SK-N-SH (cell line): ENCODE measurements at regions not wholly inside any gene's neighbourhood (a gene's known extent, or its start where the extent isn't known, plus 50 kb on each side); places are given as distances from the start of the nearest gene placed in this dataset.

Source experiments
- CTCF ChIA-PET: fragments of 300-600, 350-600 bp; formaldehyde crosslinking; extraction: SDS; loops from one replicate; lab custom pipeline; 2021; lab: Yijun Ruan, JAX
- POLR2A ChIA-PET: fragments of 350-600 bp; sonication (Branson Sonifier 250); formaldehyde crosslinking; extraction: SDS; loops from one replicate; lab custom pipeline; 2020; ENCODE audit warnings: antibody characterized with exemption, inconsistent platforms; lab: Yijun Ruan, JAX
- DNase-seq: peaks from one replicate; pipeline ENCODE4 v3.0.0; 2012
- H2AFZ ChIP-seq: fragments of 200-600 bp; sonication (generic); 2 replicates; pipeline ENCODE4 v1.8.1; 2016; ENCODE audit warnings: antibody characterized with exemption, mild to moderate bottlenecking, low read depth
- H3F3A ChIP-seq: fragments of 200-600 bp; sonication (generic); replicated peaks from 2 replicates; pipeline ENCODE3; 2016; ENCODE audit warnings: antibody characterized with exemption, mild to moderate bottlenecking; ENCODE audit not compliant: insufficient read depth
- H3K27ac ChIP-seq, 2 experiments: fragments of 200-500 bp in 1 of 2; fragments of 200-600 bp in 1 of 2; sonication (Bioruptor generic) in 1 of 2; sonication (generic), shearing (Covaris generic) in 1 of 2; 2 replicates each; pipeline versions ENCODE4 v1.5.1 to v1.6.1; 2014 to 2016; ENCODE audit warnings: low read depth in 2 of 2, inconsistent platforms in 1 of 2, low read length in 1 of 2, mild to moderate bottlenecking in 1 of 2, mixed read lengths in 1 of 2
- H3K27me3 ChIP-seq: fragments of 200-600 bp; sonication (generic), shearing (Covaris generic); 2 replicates; pipeline ENCODE4 v1.6.1; 2016; ENCODE audit warnings: mixed run types; ENCODE audit not compliant: insufficient read depth
- H3K36me3 ChIP-seq, 2 experiments: fragments of 200-500 bp in 1 of 2; fragments of 200-600 bp in 1 of 2; sonication (Bioruptor generic) in 1 of 2; sonication (generic) in 1 of 2; replicated peaks in 1 of 2; 2 replicates each; pipeline versions ENCODE3 to v1.5.1; 2014 to 2016; ENCODE audit warnings: low read length in 1 of 2, mild to moderate bottlenecking in 1 of 2; ENCODE audit not compliant: insufficient read depth in 2 of 2, control insufficient read depth in 1 of 2
- H3K4me1 ChIP-seq, 2 experiments: fragments of 200-500 bp in 1 of 2; fragments of 200-600 bp in 1 of 2; sonication (Bioruptor generic) in 1 of 2; sonication (generic), shearing (Covaris generic) in 1 of 2; 2 replicates each; pipeline versions ENCODE4 v1.5.1 to v1.6.1; 2014 to 2016; ENCODE audit warnings: low read depth in 1 of 2, low read length in 1 of 2, mixed run types in 1 of 2; ENCODE audit not compliant: insufficient read depth in 2 of 2, control insufficient read depth in 1 of 2
- H3K4me2 ChIP-seq: fragments of 200-600 bp; sonication (generic), shearing (Covaris generic); 2 replicates; pipeline ENCODE4 v1.6.1; 2017; ENCODE audit warnings: mixed run types
- H3K4me3 ChIP-seq, 2 experiments: fragments of 200-500 bp in 1 of 2; fragments of 200-600 bp in 1 of 2; sonication (Bioruptor generic) in 1 of 2; sonication (generic), shearing (Covaris generic) in 1 of 2; 2 replicates each; pipeline versions ENCODE4 v1.5.1 to v1.8.1; 2014 to 2016; ENCODE audit warnings: low read depth in 2 of 2, inconsistent platforms in 1 of 2, low read length in 1 of 2, mild to moderate bottlenecking in 1 of 2, mixed read lengths in 1 of 2, moderate library complexity in 1 of 2
- H3K79me2 ChIP-seq: fragments of 200-600 bp; sonication (generic); 2 replicates; pipeline ENCODE4 v1.8.1; 2017; ENCODE audit warnings: mild to moderate bottlenecking; ENCODE audit not compliant: insufficient read depth
- H3K9ac ChIP-seq: fragments of 200-600 bp; sonication (generic); 2 replicates; pipeline ENCODE4 v1.6.1; 2017; ENCODE audit warnings: mixed run types
- H3K9me2 ChIP-seq: fragments of 200-600 bp; sonication (generic); 2 replicates; pipeline ENCODE4 v1.6.1; 2017; ENCODE audit warnings: mixed run types
- H3K9me3 ChIP-seq: fragments of 200-600 bp; sonication (generic); 2 replicates; pipeline ENCODE4 v1.6.1; 2017; ENCODE audit warnings: mixed run types, mild to moderate bottlenecking, moderate library complexity
- H4K20me1 ChIP-seq: fragments of 200-600 bp; sonication (generic); 2 replicates; pipeline ENCODE4 v1.6.1; 2017; ENCODE audit warnings: mild to moderate bottlenecking, mixed run types; ENCODE audit not compliant: insufficient read depth
- CHD2 ChIP-seq: fragments of 150-350 bp; IDR thresholded peaks from 2 replicates; pipeline ENCODE4 v1.6.1; 2018; ENCODE audit warnings: low read length; ENCODE audit not compliant: partially characterized antibody
- ELF1 ChIP-seq: IDR thresholded peaks from 2 replicates; pipeline ENCODE4 v1.4.0; 2012
- EP300 ChIP-seq, 2 experiments: IDR thresholded peaks; 2 replicates each; pipeline versions ENCODE4 v1.4.0 to v1.6.1; 2012; ENCODE audit warnings: borderline replicate concordance in 1 of 2, low read depth in 1 of 2, low read length in 1 of 2
- FOSL2 ChIP-seq: IDR thresholded peaks from 2 replicates; pipeline ENCODE4 v1.4.0; 2012; ENCODE audit warnings: low read depth, mild to moderate bottlenecking, moderate library complexity, borderline replicate concordance
- GATA2 ChIP-seq: sonication (generic); formaldehyde crosslinking; IDR thresholded peaks from 2 replicates; pipeline ENCODE4 v1.5.0; 2020; ENCODE audit warnings: mild to moderate bottlenecking, missing genetic modification reagents
- NFIC ChIP-seq: IDR thresholded peaks from 2 replicates; pipeline ENCODE4 v1.4.0; 2012; ENCODE audit warnings: borderline replicate concordance
- NRF1 ChIP-seq: IDR thresholded peaks from 2 replicates; pipeline ENCODE4 v1.6.1; 2012; ENCODE audit warnings: low read depth, mild to moderate bottlenecking, low read length
- POLR2AphosphoS5 ChIP-seq: IDR thresholded peaks from 2 replicates; pipeline ENCODE4 v1.6.1; 2012; ENCODE audit warnings: low read depth, low read length
- SMC3 ChIP-seq: IDR thresholded peaks from 2 replicates; pipeline ENCODE4 v1.6.1; 2012; ENCODE audit warnings: low read depth, low read length, improper control_type of control experiment
- TEAD4 ChIP-seq: IDR thresholded peaks from 2 replicates; pipeline ENCODE4 v1.4.0; 2012; ENCODE audit warnings: mild to moderate bottlenecking, borderline replicate concordance; ENCODE audit not compliant: insufficient read depth
- YY1 ChIP-seq: IDR thresholded peaks from 2 replicates; pipeline ENCODE4 v1.4.0; 2012; ENCODE audit warnings: low read depth, mild to moderate bottlenecking
- WGBS: methylation state at CpG from one replicate; pipeline ENCODE4 v1.1.6; 2017; ENCODE audit warnings: low lambda C conversion rate; 5-methylcytosine and 5-hydroxymethylcytosine counted together
- TF ChIP-seq, protein P1 (sequence below): IDR thresholded peaks from 2 replicates; pipeline ENCODE4 v1.4.0; 2012; ENCODE audit warnings: low read depth, borderline replicate concordance
- TF ChIP-seq, protein P2 (sequence below): IDR thresholded peaks from 2 replicates; pipeline ENCODE4 v1.4.0; 2012; ENCODE audit warnings: low read depth
- TF ChIP-seq, protein P3 (sequence below): IDR thresholded peaks from 2 replicates; pipeline ENCODE4 v1.6.1; 2012; ENCODE audit warnings: mild to moderate bottlenecking, low read depth, low read length, moderate library complexity
- TF ChIP-seq, protein P4 (sequence below): fragments of 200-600 bp; sonication (generic); IDR thresholded peaks from 2 replicates; pipeline ENCODE4 v1.6.1; 2017; ENCODE audit warnings: antibody characterized with exemption, mild to moderate bottlenecking, moderate library complexity

DNA sequence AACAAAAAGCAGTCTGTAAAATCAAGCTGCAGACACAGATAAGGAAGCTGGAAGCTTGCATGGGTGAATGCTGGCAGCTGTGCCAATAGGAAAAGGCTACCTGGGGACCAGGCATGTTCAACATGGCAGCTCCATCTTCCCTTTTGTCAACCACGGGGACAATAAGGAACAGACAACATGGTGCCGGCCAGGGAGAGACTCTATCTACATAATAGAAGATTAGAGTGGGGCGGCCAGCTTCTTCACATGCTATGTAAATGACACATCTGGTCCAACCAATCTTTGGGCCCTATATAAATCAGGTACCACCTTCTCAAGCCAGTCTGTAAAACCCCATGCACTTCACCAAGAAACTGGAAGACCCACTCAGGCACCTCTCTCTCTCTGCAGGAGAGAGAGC lies 157.6 kb downstream of the SUDS3 start (continued):
- TF ChIP-seq, protein P1, sequence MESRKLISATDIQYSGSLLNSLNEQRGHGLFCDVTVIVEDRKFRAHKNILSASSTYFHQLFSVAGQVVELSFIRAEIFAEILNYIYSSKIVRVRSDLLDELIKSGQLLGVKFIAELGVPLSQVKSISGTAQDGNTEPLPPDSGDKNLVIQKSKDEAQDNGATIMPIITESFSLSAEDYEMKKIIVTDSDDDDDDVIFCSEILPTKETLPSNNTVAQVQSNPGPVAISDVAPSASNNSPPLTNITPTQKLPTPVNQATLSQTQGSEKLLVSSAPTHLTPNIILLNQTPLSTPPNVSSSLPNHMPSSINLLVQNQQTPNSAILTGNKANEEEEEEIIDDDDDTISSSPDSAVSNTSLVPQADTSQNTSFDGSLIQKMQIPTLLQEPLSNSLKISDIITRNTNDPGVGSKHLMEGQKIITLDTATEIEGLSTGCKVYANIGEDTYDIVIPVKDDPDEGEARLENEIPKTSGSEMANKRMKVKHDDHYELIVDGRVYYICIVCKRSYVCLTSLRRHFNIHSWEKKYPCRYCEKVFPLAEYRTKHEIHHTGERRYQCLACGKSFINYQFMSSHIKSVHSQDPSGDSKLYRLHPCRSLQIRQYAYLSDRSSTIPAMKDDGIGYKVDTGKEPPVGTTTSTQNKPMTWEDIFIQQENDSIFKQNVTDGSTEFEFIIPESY = no peak
- TF ChIP-seq, protein P2, sequence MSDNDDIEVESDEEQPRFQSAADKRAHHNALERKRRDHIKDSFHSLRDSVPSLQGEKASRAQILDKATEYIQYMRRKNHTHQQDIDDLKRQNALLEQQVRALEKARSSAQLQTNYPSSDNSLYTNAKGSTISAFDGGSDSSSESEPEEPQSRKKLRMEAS = no peak
- TF ChIP-seq POLR2AphosphoS5 (no peak), YY1 (no peak)
- TF ChIP-seq, protein P3, sequence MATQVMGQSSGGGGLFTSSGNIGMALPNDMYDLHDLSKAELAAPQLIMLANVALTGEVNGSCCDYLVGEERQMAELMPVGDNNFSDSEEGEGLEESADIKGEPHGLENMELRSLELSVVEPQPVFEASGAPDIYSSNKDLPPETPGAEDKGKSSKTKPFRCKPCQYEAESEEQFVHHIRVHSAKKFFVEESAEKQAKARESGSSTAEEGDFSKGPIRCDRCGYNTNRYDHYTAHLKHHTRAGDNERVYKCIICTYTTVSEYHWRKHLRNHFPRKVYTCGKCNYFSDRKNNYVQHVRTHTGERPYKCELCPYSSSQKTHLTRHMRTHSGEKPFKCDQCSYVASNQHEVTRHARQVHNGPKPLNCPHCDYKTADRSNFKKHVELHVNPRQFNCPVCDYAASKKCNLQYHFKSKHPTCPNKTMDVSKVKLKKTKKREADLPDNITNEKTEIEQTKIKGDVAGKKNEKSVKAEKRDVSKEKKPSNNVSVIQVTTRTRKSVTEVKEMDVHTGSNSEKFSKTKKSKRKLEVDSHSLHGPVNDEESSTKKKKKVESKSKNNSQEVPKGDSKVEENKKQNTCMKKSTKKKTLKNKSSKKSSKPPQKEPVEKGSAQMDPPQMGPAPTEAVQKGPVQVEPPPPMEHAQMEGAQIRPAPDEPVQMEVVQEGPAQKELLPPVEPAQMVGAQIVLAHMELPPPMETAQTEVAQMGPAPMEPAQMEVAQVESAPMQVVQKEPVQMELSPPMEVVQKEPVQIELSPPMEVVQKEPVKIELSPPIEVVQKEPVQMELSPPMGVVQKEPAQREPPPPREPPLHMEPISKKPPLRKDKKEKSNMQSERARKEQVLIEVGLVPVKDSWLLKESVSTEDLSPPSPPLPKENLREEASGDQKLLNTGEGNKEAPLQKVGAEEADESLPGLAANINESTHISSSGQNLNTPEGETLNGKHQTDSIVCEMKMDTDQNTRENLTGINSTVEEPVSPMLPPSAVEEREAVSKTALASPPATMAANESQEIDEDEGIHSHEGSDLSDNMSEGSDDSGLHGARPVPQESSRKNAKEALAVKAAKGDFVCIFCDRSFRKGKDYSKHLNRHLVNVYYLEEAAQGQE = no peak
- TF ChIP-seq, all 33 proteins: peak for 0

DNA sequence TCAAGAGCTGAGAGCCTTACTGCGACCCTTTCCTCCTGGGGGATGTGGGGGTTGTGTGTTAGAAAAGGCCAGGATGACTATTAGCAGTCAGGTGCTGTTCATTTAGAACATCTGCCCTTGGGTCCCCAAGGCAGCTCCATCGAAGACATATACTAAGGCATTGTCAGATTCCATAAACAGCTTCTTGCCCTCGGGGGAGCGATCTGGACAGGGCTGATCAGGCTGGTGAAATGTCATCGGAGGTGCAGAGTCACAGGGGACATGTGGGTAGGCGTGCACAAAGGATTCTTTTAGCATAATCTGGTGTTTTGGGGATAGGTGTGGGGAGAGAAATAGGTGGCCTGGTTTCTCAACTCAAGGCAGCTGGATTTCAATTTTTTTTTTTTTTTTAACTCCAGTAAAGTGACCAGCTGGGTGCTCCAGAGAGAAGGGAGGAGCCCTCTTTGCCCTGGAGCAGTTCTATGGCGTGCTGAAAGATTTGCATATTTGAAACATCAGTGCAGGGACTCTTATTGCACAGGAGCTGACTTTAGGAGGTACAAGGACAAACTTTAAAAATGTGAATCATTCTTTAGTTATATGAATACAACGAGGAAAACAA lies 160.1 kb downstream of the SUDS3 start:
- no peaks in the 10 kb centered on the region for H3K36me3 ChIP-seq
- H3K4me2 ChIP-seq = no peak overlapping the region
- TF ChIP-seq ELF1 = no peak
- no peak for TF ChIP-seq TEAD4
- TF ChIP-seq, protein P3 = no peak
- TF ChIP-seq, protein P2 = no peak
- TF ChIP-seq CHD2 = no peak
- no peak for TF ChIP-seq FOSL2
- TF ChIP-seq NRF1 = no peak
- TF ChIP-seq, protein P4, sequence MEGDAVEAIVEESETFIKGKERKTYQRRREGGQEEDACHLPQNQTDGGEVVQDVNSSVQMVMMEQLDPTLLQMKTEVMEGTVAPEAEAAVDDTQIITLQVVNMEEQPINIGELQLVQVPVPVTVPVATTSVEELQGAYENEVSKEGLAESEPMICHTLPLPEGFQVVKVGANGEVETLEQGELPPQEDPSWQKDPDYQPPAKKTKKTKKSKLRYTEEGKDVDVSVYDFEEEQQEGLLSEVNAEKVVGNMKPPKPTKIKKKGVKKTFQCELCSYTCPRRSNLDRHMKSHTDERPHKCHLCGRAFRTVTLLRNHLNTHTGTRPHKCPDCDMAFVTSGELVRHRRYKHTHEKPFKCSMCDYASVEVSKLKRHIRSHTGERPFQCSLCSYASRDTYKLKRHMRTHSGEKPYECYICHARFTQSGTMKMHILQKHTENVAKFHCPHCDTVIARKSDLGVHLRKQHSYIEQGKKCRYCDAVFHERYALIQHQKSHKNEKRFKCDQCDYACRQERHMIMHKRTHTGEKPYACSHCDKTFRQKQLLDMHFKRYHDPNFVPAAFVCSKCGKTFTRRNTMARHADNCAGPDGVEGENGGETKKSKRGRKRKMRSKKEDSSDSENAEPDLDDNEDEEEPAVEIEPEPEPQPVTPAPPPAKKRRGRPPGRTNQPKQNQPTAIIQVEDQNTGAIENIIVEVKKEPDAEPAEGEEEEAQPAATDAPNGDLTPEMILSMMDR = no peak
- TF ChIP-seq EP300 (IDR thresholded peaks at IDR 0.05; ENCODE audit: borderline replicate concordance in 1 of 2, low read depth in 1 of 2, low read length in 1 of 2) = no peak
- TF ChIP-seq SMC3 = no peak
- TF ChIP-seq NFIC = no peak
- TF ChIP-seq GATA2 (CRISPR knock-in tag) = no peak
- POLR2A ChIA-PET = no interaction called here
- no peaks in the 10 kb centered on the region for H4K20me1 ChIP-seq
- H3K27ac ChIP-seq = no peak overlapping the region
- no peaks in the 10 kb centered on the region for H3K27me3 ChIP-seq
- no peaks in the 10 kb centered on the region for H3K9me2 ChIP-seq
- H2AFZ ChIP-seq = no peak overlapping the region
- CTCF ChIA-PET = no interaction called here
- H3K79me2 ChIP-seq = no peaks in the 10 kb centered on the region
- WGBS = 8% methylated on average over 7 of the region's 8 CpGs
- H3F3A ChIP-seq = no peaks in the 10 kb centered on the region
- no peak for DNase-seq
- H3K4me1 ChIP-seq = no peaks in the 10 kb centered on the region
- H3K9me3 ChIP-seq = no peaks in the 10 kb centered on the region
- H3K4me3 ChIP-seq = no peak overlapping the region
- no peak overlapping the region for H3K9ac ChIP-seq
